NB4 (cell line): ENCODE measurements at regions not wholly inside any gene's neighbourhood (a gene's known extent, or its start where the extent isn't known, plus 50 kb on each side); places are given as distances from the start of the nearest gene placed in this dataset.
A peak's percentile ranks its signal among the peaks of the same experiment; 100 is the strongest.

Experiments
- DNase-seq: peaks from one replicate; pipeline ENCODE4 v3.0.0; 2010; ENCODE audit warnings: low read depth
- H3K4me3 ChIP-seq: one replicate; pipeline ENCODE4 v1.5.1; 2011; ENCODE audit warnings: mild to moderate bottlenecking, low read depth, low read length, moderate library complexity
- CTCF ChIP-seq: IDR thresholded peaks from one replicate; pipeline ENCODE4 v1.5.1; 2012; ENCODE audit warnings: low read depth, low read length
- MYC ChIP-seq: IDR thresholded peaks from 2 replicates; pipeline ENCODE4 v1.6.1; 2011; ENCODE audit warnings: low read depth, low read length
- POLR2A ChIP-seq: IDR thresholded peaks from 2 replicates; pipeline ENCODE4 v1.6.1; 2011; ENCODE audit warnings: mild to moderate bottlenecking; ENCODE audit not compliant: insufficient read length; ENCODE audit errors: extremely low read depth
- TF ChIP-seq, protein P1 (sequence below): IDR thresholded peaks from 2 replicates; pipeline ENCODE4 v1.6.1; 2011; ENCODE audit warnings: low read depth, low read length

DNA sequence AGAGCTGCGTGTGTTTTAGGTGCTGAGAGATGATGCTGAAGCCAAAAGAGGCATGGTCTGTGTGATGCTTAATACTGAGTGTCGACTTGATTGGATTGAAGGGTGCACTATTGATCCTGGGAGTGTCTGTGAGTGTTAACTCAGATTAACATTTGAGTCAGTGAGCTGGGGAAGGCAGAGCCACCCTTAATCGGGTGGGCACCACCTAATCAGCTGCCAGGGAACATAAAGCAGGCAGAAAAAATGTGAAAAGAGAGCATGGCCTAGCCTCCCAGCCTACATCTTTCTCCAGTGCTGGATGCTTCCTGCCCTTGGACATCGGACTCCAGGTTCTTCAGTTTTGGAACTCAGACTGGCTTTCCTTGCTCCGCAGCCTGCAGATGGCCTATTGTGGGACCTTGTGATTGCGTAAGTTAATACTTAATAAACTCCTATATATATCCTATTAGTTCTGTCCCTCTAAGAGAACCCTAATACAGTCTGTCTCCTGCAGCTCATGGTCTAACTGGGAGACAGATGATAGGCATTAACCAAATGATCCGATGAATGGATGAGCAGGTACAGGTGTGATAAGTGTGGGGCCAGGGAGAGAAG is 91.6 kb downstream of the TFAP2C start:
- TF ChIP-seq, protein P1, sequence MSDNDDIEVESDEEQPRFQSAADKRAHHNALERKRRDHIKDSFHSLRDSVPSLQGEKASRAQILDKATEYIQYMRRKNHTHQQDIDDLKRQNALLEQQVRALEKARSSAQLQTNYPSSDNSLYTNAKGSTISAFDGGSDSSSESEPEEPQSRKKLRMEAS, result no peak
- TF ChIP-seq POLR2A, result no peak
- no peak for TF ChIP-seq MYC
- no peak for TF ChIP-seq CTCF
- DNase-seq, result no peak
- H3K4me3 ChIP-seq, result no peak overlapping the region

DNA sequence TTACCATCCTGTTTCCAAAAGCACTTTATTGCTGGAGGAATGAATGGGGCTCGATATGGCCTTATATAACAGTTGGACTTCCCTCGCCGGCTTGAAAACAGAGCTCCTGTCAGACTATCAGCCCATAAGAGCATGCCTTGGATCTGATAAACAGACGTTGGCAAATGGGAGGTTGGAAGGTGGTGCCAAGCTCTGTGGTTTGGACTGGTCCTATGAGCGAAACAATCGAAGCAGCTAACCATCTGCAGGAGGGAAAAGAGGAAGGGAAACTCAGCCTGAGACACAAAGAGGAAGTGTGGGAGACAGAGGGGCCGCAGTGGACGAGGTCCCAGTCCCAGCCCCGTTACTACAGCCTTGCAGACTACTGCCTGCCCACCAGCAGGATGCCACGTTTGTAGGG is 92.9 kb downstream of the TFAP2C start:
- peak; percentile 99 for DNase-seq
- no peak overlapping the region for H3K4me3 ChIP-seq
- TF ChIP-seq, protein P1, result peak; percentile 56; the same call in 1 of the 2 replicates
- TF ChIP-seq CTCF, result no peak

GRCh38 chr20:56723331-56723730 is 94.2 kb downstream of the TFAP2C start:
- TF ChIP-seq, protein P1, result no peak
- TF ChIP-seq CTCF (no peak), POLR2A (no peak), MYC (no peak)
- DNase-seq, result no peak
- no peak overlapping the region for H3K4me3 ChIP-seq

GRCh38 chr20:56724241-56724757 is 95.2 kb downstream of the TFAP2C start:
- TF ChIP-seq, protein P1, result no peak
- TF ChIP-seq MYC (no peak), POLR2A (no peak), CTCF (no peak)
- DNase-seq, result peak; percentile 81
- no peak overlapping the region for H3K4me3 ChIP-seq

DNA sequence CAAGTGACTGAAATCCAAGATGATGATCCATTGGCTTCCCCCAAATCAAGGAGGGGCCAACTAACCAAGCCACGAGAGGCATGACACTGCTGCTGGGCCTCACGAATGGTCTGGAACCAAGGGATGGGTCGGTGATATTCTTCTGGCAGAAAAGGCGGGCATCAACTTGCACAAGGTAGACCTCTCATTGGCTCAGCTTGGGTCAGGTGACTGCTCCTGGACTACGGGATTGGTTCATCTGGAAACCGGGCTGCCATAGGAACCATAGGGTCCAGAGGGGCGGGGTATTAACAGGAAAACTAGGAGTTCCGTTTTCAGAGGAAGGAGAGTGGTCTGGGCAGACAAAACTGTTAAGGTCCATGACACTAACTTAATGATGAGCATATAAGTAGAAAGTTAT is 100.9 kb downstream of the TFAP2C start:
- no peak for DNase-seq
- no peak overlapping the region for H3K4me3 ChIP-seq
- TF ChIP-seq POLR2A, result no peak
- TF ChIP-seq, protein P1, result no peak
- no peak for TF ChIP-seq CTCF
- no peak for TF ChIP-seq MYC
